ENCODE measurements at regions not wholly inside any gene's neighbourhood (a gene's known extent, or its start where the extent isn't known, plus 50 kb on each side); places are given as distances from the start of the nearest gene placed in this dataset.

GRCh38 chr17:63142836-63143235 lies 176.8 kb downstream of the TANC2 start:
- no peak overlapping the region for H3K4me3 Mint-ChIP-seq
- ATAC-seq, result no peak

More at GRCh38 chr17:63142836-63143235, 176.8 kb downstream of the TANC2 start:
- peaks cover 6% of the 10 kb centered on the region for H3K4me1 ChIP-seq (ENCODE audit: insufficient read depth)
- H3F3A ChIP-seq (replicated peaks; ENCODE audit: low read depth), result no peaks in the 10 kb centered on the region
- H3K9me2 ChIP-seq (ENCODE audit: insufficient read depth), result no peaks in the 10 kb centered on the region
- H3K27me3 ChIP-seq (ENCODE audit: insufficient read depth), result no peaks in the 10 kb centered on the region
- Mint-ChIP-seq H3K27me3 (ENCODE audit: insufficient read depth, low read depth, poor library complexity) (no peaks in the 10 kb centered on the region), H3K36me3 (ENCODE audit: low read depth) (no peaks in the 10 kb centered on the region), H3K27ac (no peak overlapping the region), H3K4me1 (peaks cover 8% of the 10 kb centered on the region), H3K9me3 (no peaks in the 10 kb centered on the region)
- no peak overlapping the region for H3K4me3 ChIP-seq
- TF ChIP-seq EZH2 (IDR thresholded peaks at IDR 0.05; ENCODE audit: low read depth, unreplicated experiment), result no peak
- TF ChIP-seq EZH2phosphoT487 (IDR thresholded peaks at IDR 0.05; ENCODE audit: unreplicated experiment), result no peak
- no peak for TF ChIP-seq CREB1 (CRISPR knock-in tag; IDR thresholded peaks at IDR 0.05; ENCODE audit: low read depth)
- TF ChIP-seq CTCF (conservative IDR thresholded peaks at IDR 0.05; ENCODE audit: low read depth in 2 of 2), result no peak
- TF ChIP-seq REST (IDR thresholded peaks at IDR 0.05; ENCODE audit: unreplicated experiment), result no peak
- TF ChIP-seq, protein P1, sequence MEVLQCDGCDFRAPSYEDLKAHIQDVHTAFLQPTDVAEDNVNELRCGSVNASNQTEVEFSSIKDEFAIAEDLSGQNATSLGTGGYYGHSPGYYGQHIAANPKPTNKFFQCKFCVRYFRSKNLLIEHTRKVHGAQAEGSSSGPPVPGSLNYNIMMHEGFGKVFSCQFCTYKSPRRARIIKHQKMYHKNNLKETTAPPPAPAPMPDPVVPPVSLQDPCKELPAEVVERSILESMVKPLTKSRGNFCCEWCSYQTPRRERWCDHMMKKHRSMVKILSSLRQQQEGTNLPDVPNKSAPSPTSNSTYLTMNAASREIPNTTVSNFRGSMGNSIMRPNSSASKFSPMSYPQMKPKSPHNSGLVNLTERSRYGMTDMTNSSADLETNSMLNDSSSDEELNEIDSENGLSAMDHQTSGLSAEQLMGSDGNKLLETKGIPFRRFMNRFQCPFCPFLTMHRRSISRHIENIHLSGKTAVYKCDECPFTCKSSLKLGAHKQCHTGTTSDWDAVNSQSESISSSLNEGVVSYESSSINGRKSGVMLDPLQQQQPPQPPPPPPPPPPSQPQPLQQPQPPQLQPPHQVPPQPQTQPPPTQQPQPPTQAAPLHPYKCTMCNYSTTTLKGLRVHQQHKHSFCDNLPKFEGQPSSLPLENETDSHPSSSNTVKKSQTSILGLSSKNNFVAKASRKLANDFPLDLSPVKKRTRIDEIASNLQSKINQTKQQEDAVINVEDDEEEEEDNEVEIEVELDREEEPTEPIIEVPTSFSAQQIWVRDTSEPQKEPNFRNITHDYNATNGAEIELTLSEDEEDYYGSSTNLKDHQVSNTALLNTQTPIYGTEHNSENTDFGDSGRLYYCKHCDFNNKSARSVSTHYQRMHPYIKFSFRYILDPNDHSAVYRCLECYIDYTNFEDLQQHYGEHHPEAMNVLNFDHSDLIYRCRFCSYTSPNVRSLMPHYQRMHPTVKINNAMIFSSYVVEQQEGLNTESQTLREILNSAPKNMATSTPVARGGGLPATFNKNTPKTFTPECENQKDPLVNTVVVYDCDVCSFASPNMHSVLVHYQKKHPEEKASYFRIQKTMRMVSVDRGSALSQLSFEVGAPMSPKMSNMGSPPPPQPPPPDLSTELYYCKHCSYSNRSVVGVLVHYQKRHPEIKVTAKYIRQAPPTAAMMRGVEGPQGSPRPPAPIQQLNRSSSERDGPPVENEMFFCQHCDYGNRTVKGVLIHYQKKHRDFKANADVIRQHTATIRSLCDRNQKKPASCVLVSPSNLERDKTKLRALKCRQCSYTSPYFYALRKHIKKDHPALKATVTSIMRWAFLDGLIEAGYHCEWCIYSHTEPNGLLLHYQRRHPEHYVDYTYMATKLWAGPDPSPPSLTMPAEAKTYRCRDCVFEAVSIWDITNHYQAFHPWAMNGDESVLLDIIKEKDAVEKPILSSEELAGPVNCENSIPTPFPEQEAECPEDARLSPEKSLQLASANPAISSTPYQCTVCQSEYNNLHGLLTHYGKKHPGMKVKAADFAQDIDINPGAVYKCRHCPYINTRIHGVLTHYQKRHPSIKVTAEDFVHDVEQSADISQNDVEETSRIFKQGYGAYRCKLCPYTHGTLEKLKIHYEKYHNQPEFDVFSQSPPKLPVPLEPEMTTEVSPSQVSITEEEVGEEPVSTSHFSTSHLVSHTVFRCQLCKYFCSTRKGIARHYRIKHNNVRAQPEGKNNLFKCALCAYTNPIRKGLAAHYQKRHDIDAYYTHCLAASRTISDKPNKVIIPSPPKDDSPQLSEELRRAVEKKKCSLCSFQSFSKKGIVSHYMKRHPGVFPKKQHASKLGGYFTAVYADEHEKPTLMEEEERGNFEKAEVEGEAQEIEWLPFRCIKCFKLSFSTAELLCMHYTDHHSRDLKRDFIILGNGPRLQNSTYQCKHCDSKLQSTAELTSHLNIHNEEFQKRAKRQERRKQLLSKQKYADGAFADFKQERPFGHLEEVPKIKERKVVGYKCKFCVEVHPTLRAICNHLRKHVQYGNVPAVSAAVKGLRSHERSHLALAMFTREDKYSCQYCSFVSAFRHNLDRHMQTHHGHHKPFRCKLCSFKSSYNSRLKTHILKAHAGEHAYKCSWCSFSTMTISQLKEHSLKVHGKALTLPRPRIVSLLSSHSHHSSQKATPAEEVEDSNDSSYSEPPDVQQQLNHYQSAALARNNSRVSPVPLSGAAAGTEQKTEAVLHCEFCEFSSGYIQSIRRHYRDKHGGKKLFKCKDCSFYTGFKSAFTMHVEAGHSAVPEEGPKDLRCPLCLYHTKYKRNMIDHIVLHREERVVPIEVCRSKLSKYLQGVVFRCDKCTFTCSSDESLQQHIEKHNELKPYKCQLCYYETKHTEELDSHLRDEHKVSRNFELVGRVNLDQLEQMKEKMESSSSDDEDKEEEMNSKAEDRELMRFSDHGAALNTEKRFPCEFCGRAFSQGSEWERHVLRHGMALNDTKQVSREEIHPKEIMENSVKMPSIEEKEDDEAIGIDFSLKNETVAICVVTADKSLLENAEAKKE (CRISPR knock-in tag; IDR thresholded peaks at IDR 0.05), result no peak
- no peak for TF ChIP-seq ZNF331 (CRISPR knock-in tag; IDR thresholded peaks at IDR 0.05; ENCODE audit: low read depth)
- no peak for TF ChIP-seq ETS1 (IDR thresholded peaks at IDR 0.05)
- H3K27ac ChIP-seq (ENCODE audit: low read depth), result no peak overlapping the region
- H3K36me3 ChIP-seq (ENCODE audit: insufficient read depth), result no peaks in the 10 kb centered on the region
- no peaks in the 10 kb centered on the region for H3K79me2 ChIP-seq (replicated peaks; ENCODE audit: insufficient read depth)
- no peak for DNase-seq (ENCODE audit: low spot score)
- H2AFZ ChIP-seq, result no peak overlapping the region
- no peak overlapping the region for H3K4me2 ChIP-seq
- H4K20me1 ChIP-seq (replicated peaks; ENCODE audit: insufficient read depth), result no peaks in the 10 kb centered on the region
